GM13976 (cell line): ENCODE measurements at regions not wholly inside any gene's neighbourhood (a gene's known extent, or its start where the extent isn't known, plus 50 kb on each side); places are given as distances from the start of the nearest gene placed in this dataset.

Source experiments
- DNase-seq: peaks from one replicate; pipeline ENCODE4 v3.0.0; 2012; ENCODE audit warnings: low spot score
- CTCF ChIP-seq: IDR thresholded peaks from 2 replicates; pipeline ENCODE4 v1.5.1; 2012; ENCODE audit warnings: borderline replicate concordance, mild to moderate bottlenecking; ENCODE audit not compliant: insufficient read depth; ENCODE audit errors: extremely low read depth, missing control alignments, control extremely low read depth
- in situ Hi-C: fragments of 300-500 bp; cut with MboI; formaldehyde crosslinking; loops from one replicate; pipeline ENCODE4 v1.12.0; 2022; ENCODE audit warnings: low sequenced_read_pairs, mixed read lengths, inconsistent platforms; ENCODE audit not compliant: unreplicated experiment

GRCh38 chr22:49322231-49322630, 505.4 kb downstream of the BRD1 start:
- DNase-seq, result peak; percentile 8
- in situ Hi-C loops, result no loop called here
- no peak for TF ChIP-seq CTCF

DNA sequence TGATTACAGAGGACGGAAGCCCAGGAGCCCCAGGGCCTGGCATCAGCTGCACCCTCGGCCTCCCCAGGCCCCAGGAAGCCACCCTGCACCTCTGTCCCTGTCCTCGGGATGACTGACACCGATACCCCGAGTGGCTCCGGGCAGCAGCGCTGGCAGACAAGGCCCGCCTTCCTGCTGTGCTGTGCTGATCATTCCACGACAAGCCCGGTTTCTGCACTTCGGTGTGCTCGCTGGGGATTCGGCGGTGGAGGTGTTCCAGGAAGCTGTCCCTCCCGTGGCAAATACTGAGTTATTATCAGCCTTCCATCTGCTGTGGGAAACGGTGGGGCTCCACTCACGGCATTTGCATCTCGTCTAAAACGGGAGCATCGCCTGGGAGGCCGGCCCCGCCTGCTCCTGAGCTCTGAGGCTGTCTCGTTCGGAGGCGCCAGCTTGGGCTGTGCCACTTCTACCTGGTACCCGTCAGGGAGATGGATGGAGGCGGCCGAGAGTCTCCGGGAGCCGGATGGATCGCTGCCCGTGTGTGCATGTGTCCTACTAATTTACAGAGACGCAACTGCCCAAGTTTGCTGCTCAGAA, 506.1 kb downstream of the BRD1 start:
- in situ Hi-C loops, result no loop called here
- DNase-seq, result no peak
- TF ChIP-seq CTCF, result no peak

- in situ Hi-C loops, result no loop called here
- TF ChIP-seq CTCF, result no peak
- DNase-seq, result no peak
These were observed 506.8 kb downstream of the BRD1 start for GRCh38 chr22:49320714-49321476.

DNA sequence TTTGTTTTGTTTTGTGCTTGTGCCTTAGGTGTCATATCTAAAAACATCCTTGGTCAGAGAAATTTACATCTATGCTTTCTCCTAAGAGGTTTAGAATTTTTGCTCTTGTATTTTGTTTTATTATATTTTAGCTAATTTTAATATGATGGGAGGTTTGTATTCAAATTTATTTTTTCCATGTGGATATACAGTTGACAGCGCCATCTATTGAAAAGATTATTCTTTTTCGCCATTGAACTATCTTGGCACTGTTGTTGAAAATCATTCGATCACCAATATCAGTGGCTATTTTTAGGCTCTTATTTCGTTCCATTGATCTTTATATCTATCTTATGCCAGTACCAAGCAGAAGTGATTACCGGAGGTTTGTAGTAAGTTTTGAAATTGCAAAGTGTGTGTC, 510.3 kb downstream of the BRD1 start:
- in situ Hi-C loops, result no loop called here
- DNase-seq, result no peak
- TF ChIP-seq CTCF, result no peak

GRCh38 chr22:49312601-49313000, 515.1 kb downstream of the BRD1 start:
- in situ Hi-C loops, result no loop called here
- TF ChIP-seq CTCF, result no peak

GRCh38 chr22:49310354-49310753, 517.3 kb downstream of the BRD1 start:
- in situ Hi-C loops, result no loop called here
- no peak for DNase-seq
- no peak for TF ChIP-seq CTCF

More at GRCh38 chr22:49312601-49313000, 515.1 kb downstream of the BRD1 start:
- DNase-seq, result no peak
